Urinary bladder (tissue), 3 donors: ENCODE measurements at regions not wholly inside any gene's neighbourhood (a gene's known extent, or its start where the extent isn't known, plus 50 kb on each side); places are given as distances from the start of the nearest gene placed in this dataset.
"Not testable (repeated sequence)": the region's sequence is repeated elsewhere in the genome, so short reads cannot be mapped to it uniquely, and the experiment has no call there.

Experiments used
- DNase-seq: peaks from one replicate; pipeline ENCODE4 v3.0.0-alpha.2; 2015; ENCODE audit errors: extremely low spot score
- H3K27ac ChIP-seq: one replicate; pipeline ENCODE4 v1.5.1; 2013; ENCODE audit warnings: low read depth, mild to moderate bottlenecking, moderate library complexity
- H3K36me3 ChIP-seq: one replicate; pipeline ENCODE4 v1.6.1; 2013; ENCODE audit warnings: mild to moderate bottlenecking, moderate library complexity; ENCODE audit not compliant: insufficient read depth
- H3K4me1 ChIP-seq: one replicate; pipeline ENCODE4 v1.6.1; 2013; ENCODE audit warnings: mild to moderate bottlenecking, moderate library complexity; ENCODE audit not compliant: insufficient read depth
- H3K4me3 ChIP-seq: one replicate; pipeline ENCODE4 v1.5.1; 2013; ENCODE audit warnings: low read depth, low read length
- WGBS: extraction: QIAGEN DNeasy Blood & Tissue Kit; methylation state at CpG from one replicate; pipeline ENCODE4 v1.1.7; 2013; 5-methylcytosine and 5-hydroxymethylcytosine counted together
- donor health status: healthy with polysubstance abuse.
- donor health status: healthy.

DNA sequence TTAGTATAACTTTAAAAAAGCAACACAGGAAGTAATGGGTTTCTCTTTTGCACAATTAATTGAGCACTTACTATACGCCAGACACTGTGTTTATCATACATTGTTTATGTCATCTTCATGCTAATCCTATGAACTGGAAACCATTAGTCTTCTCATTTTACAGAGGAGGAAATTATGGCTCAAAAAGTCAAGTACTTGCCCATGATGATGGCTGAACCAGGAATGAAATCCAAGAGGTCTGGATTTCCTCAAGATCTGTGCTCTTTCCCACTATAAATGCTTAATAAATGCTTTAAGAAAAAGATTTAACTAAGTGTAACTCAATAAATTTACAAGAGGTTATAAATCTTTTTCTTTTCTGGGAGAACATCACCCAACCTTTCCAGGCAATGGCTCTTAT, 303.7 kb upstream of the RRP15 start:
- H3K4me3 ChIP-seq, result no peak overlapping the region
- no peak overlapping the region for H3K27ac ChIP-seq
- no peaks in the 10 kb centered on the region for H3K36me3 ChIP-seq
- no peak for DNase-seq
- H3K4me1 ChIP-seq, result no peaks in the 10 kb centered on the region
- 39% methylated on average over 1 of the region's 1 CpG for WGBS

DNA sequence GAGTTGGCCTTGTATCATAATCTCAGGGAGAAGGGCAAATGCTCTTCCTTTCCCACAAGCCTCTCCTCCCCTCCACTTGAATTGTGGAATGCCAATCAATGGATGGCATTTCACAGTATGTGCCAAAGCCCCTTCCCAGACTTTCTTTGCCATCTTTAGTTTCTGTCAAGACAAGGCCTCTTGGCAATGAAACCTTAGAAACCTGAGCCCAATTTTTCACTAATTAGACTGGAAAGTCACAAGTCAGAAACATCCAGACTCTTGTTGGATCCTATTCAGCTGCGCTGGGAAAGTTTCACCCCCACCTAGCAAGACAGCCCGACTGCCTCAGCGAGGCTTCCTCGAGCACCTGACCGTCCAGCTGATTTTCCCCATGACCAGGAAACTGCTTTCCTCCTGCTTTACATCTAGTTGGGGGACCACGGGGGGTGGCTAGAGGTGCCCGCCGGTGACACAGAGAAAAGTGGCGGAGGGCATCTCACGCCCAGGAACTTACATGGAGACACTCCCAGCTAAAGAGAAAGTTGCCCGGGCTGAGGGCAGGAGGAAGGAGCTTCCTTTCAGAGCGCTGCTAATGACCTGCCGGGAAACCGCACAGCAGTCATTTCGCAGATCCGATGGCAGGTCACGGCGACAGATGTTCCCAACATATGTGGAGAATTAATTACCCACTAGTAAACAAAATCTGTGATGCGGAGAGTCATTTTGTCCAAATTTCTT, 302.6 kb upstream of the RRP15 start:
- no peak overlapping the region for H3K4me3 ChIP-seq

DNA sequence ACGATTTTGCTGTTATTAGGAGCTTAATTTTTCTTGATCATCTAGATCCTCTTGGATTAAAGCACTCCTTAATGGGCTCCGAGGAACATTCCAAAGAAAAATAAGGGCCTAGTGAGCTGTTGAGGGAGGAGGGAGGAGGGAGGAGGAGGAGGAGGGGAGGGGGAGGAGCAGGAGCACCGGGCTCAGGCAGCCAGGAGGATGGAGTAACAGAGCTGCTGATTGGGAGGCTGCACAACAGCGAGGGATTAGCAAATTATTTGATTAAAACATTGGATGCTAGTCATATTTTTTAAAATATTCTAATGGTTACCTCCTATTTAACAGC, 302.1 kb upstream of the RRP15 start:
- Histone ChIP-seq H3K36me3 (no peaks in the 10 kb centered on the region), H3K4me1 (no peaks in the 10 kb centered on the region), H3K27ac (no peak overlapping the region), H3K4me3 (no peak overlapping the region)
- no peak for DNase-seq
- 48% methylated on average over 4 of the region's 4 CpGs for WGBS

More for the DNA sequence above, 302.6 kb upstream of the RRP15 start:
- DNase-seq, result no peak
- Histone ChIP-seq H3K4me1 (no peaks in the 10 kb centered on the region), H3K36me3 (no peaks in the 10 kb centered on the region), H3K27ac (no peak overlapping the region)
- WGBS, result 77% methylated on average over 19 of the region's 19 CpGs

DNA sequence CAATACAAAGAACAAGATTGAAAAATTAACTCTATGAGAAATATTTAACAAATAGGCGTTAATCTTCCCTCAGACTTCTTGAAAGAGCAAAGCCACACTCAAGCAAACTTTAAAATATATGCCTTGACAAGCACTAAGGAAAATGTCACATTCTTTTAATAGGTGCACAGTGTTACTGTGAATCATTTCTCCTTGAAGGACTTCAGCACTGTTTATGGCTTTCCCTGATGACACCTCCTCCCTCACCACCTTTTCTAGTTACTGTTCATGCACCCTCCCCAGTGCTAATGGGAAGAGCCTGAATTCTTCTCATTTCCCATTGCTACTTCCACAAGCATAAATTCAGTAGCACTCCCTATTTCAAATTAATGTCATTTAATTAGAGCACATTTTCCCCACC, 299.5 kb upstream of the RRP15 start:
- WGBS, result 88% methylated on average over 1 of the region's 1 CpG
- DNase-seq, result no peak
- Histone ChIP-seq H3K27ac (no peak overlapping the region), H3K4me3 (no peak overlapping the region), H3K36me3 (no peaks in the 10 kb centered on the region), H3K4me1 (no peaks in the 10 kb centered on the region)

DNA sequence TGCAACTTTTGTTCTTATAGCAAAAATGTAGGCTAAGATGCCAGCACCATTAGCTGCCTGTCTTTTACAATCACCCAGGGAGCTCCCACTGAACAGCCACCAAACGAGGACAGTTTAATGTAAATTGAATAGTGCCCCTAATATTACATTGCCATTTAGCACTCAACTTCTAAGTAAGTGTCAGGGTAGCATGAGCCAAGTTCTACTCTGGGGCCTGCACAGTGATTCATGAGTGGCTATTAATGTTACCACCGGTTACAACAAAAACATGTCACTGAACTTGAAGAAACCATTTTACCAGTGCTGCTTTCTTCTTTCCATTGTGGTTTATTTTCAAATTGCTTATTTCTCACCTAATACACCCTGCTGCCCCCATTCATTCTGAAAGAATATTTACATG, 295.6 kb upstream of the RRP15 start:
- no peak for DNase-seq
- no peak overlapping the region for H3K27ac ChIP-seq
- WGBS, result 50% methylated on average over 2 of the region's 2 CpGs
- no peak overlapping the region for H3K4me3 ChIP-seq
- no peaks in the 10 kb centered on the region for H3K4me1 ChIP-seq
- no peaks in the 10 kb centered on the region for H3K36me3 ChIP-seq

DNA sequence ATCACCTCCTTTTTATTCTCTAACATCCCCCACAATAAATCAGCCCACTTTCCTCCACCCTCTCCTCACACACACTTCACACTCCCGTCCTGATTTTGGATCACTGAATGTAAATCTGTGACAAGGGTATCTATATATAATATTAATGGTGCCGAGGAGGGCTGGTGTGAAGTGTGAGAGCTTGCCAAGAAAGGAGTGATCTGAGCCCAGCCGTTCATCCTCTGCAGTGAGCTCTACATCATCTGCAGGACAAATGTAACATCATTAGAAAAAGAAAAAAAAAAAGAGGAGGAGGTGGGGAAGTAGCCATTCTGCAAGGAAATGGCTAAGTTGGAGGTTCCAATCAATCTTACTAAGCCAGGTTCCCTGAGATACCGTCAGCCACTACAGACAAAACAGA, 291.7 kb upstream of the RRP15 start:
- H3K4me3 ChIP-seq, result no peak overlapping the region
- H3K4me1 ChIP-seq, result no peaks in the 10 kb centered on the region
- H3K27ac ChIP-seq, result no peak overlapping the region
- DNase-seq, result no peak
- 32% methylated on average over 4 of the region's 4 CpGs for WGBS
- H3K36me3 ChIP-seq, result no peaks in the 10 kb centered on the region

DNA sequence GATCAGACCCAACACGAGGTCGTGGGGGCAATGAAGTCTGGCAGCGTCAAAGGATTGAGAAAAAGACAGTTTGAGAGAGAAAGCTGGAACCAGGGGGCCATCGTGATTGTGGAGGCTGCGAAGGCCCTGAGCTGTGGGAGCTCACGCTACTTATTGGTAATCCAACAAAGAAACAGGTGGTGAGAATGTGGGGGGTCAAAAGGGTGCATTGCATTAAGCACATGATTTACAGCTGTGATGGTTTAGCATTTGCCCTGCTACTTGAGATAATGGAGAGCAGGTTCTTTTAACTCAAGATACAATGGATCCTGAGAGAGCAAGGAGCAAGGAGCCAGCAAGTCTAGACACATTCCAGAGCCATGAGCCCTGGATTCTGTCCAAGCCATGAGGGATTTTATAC, 276.8 kb upstream of the RRP15 start:
- H3K27ac ChIP-seq, H3K4me1 ChIP-seq, H3K4me3 ChIP-seq, H3K36me3 ChIP-seq, DNase-seq: not testable (repeated sequence)
- WGBS, result 70% methylated on average over 6 of the region's 6 CpGs

DNA sequence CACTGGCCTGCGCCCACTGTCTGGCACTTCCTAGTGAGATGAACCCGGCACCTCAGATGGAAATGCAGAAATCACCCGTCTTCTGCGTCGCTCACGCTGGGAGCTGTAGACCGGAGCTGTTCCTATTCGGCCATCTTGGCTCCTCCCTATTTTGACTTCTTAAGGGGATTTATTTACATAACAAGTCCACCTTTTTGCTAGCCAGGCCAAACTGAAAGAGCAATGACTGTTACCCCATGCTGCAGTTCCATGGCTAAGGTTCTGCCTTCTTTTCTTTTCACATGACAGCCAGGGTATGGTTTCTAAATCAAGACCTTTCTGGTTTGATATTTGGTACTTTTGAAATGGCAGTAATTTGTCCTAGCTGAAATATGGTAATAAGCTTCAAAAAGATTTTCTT, 270.0 kb upstream of the RRP15 start:
- not testable (repeated sequence) for H3K4me3 ChIP-seq, H3K27ac ChIP-seq, H3K36me3 ChIP-seq, H3K4me1 ChIP-seq, DNase-seq
- WGBS, result no CpG with 5 or more reads among the region's 8 CpGs

DNA sequence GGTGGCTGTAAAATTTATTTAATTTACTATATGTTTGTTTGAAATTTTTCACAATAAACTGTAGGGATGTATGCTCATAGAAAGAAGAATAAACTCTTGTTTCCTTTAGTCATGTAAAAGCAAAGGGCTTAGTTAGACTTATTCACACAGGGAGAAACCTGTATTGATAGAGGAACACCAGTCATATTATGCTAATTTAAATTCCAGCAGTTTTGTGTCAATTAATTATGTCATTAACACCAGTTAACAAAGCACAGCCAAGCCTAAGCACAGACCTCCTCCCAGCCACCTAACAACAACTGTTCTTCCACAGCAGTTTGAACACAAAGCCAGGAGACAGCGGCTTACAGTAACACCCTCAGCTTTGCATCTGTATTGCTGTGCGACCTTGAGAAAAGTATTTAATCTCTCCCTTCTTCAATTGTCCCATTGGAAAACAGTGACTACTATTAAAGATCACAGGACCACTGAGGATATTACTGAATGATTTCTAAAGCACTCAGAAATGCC, 260.8 kb upstream of the RRP15 start:
- H3K4me1 ChIP-seq, result no peaks in the 10 kb centered on the region

DNA sequence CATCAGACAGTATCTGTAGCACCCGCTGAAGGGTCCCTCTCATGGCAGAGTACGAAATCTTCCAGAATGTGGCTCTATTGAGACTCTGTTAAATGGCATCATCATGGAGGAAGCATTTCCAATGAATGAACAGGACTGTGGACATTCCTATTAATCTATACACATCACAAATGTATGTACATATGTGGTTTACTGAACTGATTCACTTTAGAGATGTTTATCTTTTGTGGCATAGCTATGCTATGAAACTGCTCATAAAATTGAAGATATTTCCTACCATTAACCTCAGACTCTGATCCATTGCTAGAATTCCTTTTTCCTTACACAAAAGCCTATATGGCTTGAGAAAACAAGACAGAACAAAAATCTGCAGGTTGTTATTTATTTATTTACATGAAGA, 259.6 kb upstream of the RRP15 start:
- Histone ChIP-seq H3K4me3 (no peak overlapping the region), H3K36me3 (no peaks in the 10 kb centered on the region), H3K27ac (no peak overlapping the region), H3K4me1 (no peaks in the 10 kb centered on the region)
- WGBS, result 78% methylated on average over 2 of the region's 2 CpGs
- DNase-seq, result no peak

More for the DNA sequence above, 260.8 kb upstream of the RRP15 start:
- 65% methylated on average over 2 of the region's 2 CpGs for WGBS
- Histone ChIP-seq H3K36me3 (no peaks in the 10 kb centered on the region), H3K27ac (no peak overlapping the region), H3K4me3 (no peak overlapping the region)
- DNase-seq, result no peak

DNA sequence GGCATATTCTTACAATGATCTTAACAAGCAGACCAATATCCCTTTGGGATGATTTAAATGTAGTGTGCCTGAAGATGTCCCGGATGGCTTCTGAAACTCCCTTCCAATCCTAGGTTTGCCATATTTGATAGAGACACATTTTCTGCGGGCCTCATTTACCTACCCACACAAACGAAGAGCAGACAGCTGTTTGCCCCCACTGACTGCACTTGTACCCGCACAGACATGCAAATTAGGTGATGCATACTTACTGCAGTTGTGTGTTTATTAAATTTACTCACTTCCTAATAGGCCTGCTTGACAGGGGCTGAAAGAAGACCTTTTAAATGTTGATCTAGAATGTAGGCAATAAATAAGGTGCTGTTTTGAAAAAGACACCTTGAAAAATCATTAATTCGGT, 257.9 kb upstream of the RRP15 start:
- WGBS, result 90% methylated on average over 5 of the region's 5 CpGs

DNA sequence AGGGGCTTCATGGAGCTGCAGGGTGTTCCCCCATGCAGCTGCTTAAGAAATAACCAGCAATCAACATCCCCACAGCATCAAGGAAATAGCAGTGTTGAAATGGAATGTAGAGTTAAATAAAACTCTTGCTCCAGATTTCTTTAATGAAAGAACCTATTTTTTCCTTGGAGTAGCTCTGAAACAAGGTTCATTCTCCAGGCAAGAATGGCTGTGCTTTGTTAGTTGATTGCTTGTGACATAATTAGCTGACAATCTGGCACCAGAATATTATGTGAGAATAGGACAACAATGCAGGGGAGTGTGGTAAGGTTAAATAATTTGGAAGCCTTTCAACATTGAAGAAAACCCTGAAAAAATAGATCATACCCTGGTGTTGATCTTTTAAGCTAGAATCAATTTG, 254.2 kb upstream of the RRP15 start:
- no peak for DNase-seq
- H3K4me3 ChIP-seq, result no peak overlapping the region
- H3K4me1 ChIP-seq, result no peaks in the 10 kb centered on the region

More for the DNA sequence above, 257.9 kb upstream of the RRP15 start:
- H3K27ac ChIP-seq, result no peak overlapping the region
- H3K36me3 ChIP-seq, result no peaks in the 10 kb centered on the region
- no peaks in the 10 kb centered on the region for H3K4me1 ChIP-seq
- H3K4me3 ChIP-seq, result no peak overlapping the region
- DNase-seq, result no peak

DNA sequence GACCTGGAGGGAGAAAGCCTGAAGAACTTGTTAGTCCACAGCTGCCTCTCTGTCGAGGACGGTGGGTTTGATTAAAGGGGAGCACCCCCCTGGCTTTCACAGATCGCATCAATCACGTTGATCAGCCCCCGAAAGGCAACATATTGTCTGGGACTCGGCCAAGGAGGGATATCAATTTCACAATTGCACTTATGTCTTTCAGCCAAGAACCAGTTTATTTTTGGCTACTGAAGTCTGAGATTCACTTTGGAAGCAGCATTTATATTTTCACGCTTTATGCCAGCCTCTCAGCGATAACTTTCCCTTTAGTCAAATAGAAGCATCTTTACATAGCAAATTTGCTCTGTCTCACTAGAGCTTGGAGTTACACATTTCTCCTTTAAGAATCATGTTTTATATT, 253.2 kb upstream of the RRP15 start:
- no peak for DNase-seq
- WGBS, result 32% methylated on average over 8 of the region's 8 CpGs
- no peak overlapping the region for H3K4me3 ChIP-seq

More for the DNA sequence above, 254.2 kb upstream of the RRP15 start:
- H3K36me3 ChIP-seq, result no peaks in the 10 kb centered on the region
- no peak overlapping the region for H3K27ac ChIP-seq

DNA sequence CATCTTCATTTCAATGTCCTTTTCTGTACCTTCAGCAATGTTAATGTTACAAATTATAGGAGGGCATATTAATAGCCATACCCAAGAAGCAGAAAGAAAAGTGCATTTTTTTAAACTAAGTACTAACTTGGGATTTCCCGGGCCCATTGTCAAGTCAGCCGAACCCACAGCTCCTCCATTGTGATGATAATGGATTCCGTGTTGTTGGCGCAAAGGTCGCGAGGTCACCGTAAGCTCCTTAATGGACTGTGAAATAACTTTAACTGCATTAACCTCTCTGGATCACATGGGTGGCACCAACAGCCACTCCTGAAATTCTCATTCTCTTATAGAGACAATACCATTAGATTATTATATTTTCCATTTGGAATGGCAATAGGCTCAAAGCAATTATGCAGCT, 250.6 kb upstream of the RRP15 start:
- no peak for DNase-seq

More for the DNA sequence above, 253.2 kb upstream of the RRP15 start:
- Histone ChIP-seq H3K36me3 (no peaks in the 10 kb centered on the region), H3K4me1 (no peaks in the 10 kb centered on the region), H3K27ac (no peak overlapping the region)

More for the DNA sequence above, 250.6 kb upstream of the RRP15 start:
- Histone ChIP-seq H3K4me1 (no peaks in the 10 kb centered on the region), H3K36me3 (no peaks in the 10 kb centered on the region), H3K27ac (no peak overlapping the region), H3K4me3 (no peak overlapping the region)
- WGBS, result 46% methylated on average over 7 of the region's 7 CpGs
